ENCODE measurements at regions not wholly inside any gene's neighbourhood (a gene's known extent, or its start where the extent isn't known, plus 50 kb on each side); places are given as distances from the start of the nearest gene placed in this dataset.

- Mint-ChIP-seq H3K4me3 (no peak overlapping the region), H3K36me3 (no peaks in the 10 kb centered on the region), H3K27ac (no peak overlapping the region), H3K9me3 (no peaks in the 10 kb centered on the region), H3K27me3 (peaks cover 0 to 9% (median 2%) of the 10 kb centered on the region in 5 donors), H3K4me1 (peaks cover 0 to 10% (median 6%) of the 10 kb centered on the region in 4 donors)
- ATAC-seq (no peak), DNase-seq (no peak)
- POLR2A ChIA-PET = no interaction called here
These were observed 240.3 kb downstream of the GATA3 start for GRCh38 chr10:8294779-8295178.

- peaks cover 0 to 9% (median 2%) of the 10 kb centered on the region in 5 donors for H3K27me3 Mint-ChIP-seq
These were observed 240.8 kb downstream of the GATA3 start for GRCh38 chr10:8295311-8295710.

GRCh38 chr10:8296090-8296733 is 241.7 kb downstream of the GATA3 start:
- H3K27ac Mint-ChIP-seq = peak overlapping the region in 1 of 10 donors; percentile 48
- DNase-seq (no peak), ATAC-seq (no peak)
- H3K4me1 Mint-ChIP-seq = peaks cover 0 to 6% (median 5%) of the 10 kb centered on the region in 4 donors
- H3K4me3 Mint-ChIP-seq = no peak overlapping the region
- H3K36me3 Mint-ChIP-seq = no peaks in the 10 kb centered on the region
- POLR2A ChIA-PET = no interaction called here
- H3K27me3 Mint-ChIP-seq = peaks cover 0 to 9% (median 0%) of the 10 kb centered on the region in 5 donors
- no peaks in the 10 kb centered on the region for H3K9me3 Mint-ChIP-seq

More at GRCh38 chr10:8295311-8295710, 240.8 kb downstream of the GATA3 start:
- DNase-seq = no peak
- Mint-ChIP-seq H3K4me3 (no peak overlapping the region), H3K9me3 (no peaks in the 10 kb centered on the region), H3K4me1 (peaks cover 0 to 10% (median 6%) of the 10 kb centered on the region in 4 donors), H3K36me3 (no peaks in the 10 kb centered on the region), H3K27ac (peak overlapping the region in 1 of 10 donors; percentile 17)
- no peak for ATAC-seq
- POLR2A ChIA-PET = no interaction called here

DNA sequence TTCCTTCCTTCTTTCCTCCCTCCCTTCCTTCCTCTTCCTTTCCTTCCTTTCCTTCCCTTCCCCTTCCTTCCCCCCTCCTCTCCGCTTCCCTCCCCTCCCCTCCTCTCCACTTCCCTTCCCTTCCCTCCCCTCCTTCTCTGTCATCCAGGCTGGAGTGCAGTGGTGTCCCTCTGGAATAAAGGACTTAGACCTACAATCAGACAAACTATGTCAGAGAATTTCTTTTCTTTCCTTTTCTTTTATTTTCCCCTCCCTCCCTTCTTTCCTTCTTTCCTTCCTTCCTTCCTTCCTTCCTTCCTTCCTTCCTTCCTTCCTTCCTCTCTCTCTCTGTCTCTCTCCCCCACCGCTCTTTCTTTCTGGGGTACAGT is 242.2 kb downstream of the GATA3 start:
- Mint-ChIP-seq H3K36me3 (no peaks in the 10 kb centered on the region), H3K4me1 (peaks cover 0 to 6% (median 5%) of the 10 kb centered on the region in 4 donors), H3K4me3 (no peak overlapping the region), H3K27me3 (peaks cover 0 to 9% (median 0%) of the 10 kb centered on the region in 5 donors), H3K9me3 (no peaks in the 10 kb centered on the region), H3K27ac (peak overlapping the region in 2 of 10 donors; percentile 32 to 48)
- ATAC-seq (no peak), DNase-seq (no peak)
- POLR2A ChIA-PET = no interaction called here

- DNase-seq = no peak
- peaks cover 0 to 9% (median 0%) of the 10 kb centered on the region in 5 donors for H3K27me3 Mint-ChIP-seq
- H3K36me3 Mint-ChIP-seq = no peaks in the 10 kb centered on the region
- no peak overlapping the region for H3K4me3 Mint-ChIP-seq
- POLR2A ChIA-PET = interaction anchor here (0.6 kb wide), 1 partner anchor 138 kb away, joined by 4 read pairs; no protein-coding TSS in a partner anchor
- H3K9me3 Mint-ChIP-seq = no peaks in the 10 kb centered on the region
- peak overlapping the region in 3 of 10 donors; percentile 32 to 90 (median 48) for H3K27ac Mint-ChIP-seq
- H3K4me1 Mint-ChIP-seq = peaks cover 0 to 6% (median 5%) of the 10 kb centered on the region in 4 donors
- no peak for ATAC-seq
These were observed 242.6 kb downstream of the GATA3 start for GRCh38 chr10:8297107-8297506.

DNA sequence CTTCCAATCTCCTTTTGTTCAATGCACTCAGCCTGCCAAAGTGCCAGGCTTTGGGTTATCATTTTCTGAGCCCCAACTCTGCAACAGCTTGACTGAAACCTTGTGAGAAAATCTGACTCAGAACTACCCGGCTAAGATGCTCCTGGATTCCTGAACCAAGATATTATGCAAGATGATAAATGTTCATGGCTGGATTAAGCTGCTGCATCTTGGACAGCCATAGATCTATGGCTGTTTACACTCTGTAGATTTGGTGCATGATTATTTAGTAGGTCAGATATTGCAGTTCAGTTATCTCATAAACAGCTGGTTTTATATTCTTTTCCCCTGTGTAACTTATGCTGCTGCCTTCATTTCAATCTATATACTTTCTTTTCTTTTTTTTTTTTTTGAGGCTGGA is 243.5 kb downstream of the GATA3 start:
- no peak overlapping the region for H3K4me3 Mint-ChIP-seq
- H3K4me1 Mint-ChIP-seq = peaks cover 0 to 6% (median 5%) of the 10 kb centered on the region in 4 donors
- no peak overlapping the region for H3K27ac Mint-ChIP-seq
- DNase-seq = no peak
- no peak for ATAC-seq
- H3K36me3 Mint-ChIP-seq = no peaks in the 10 kb centered on the region
- H3K27me3 Mint-ChIP-seq = peaks cover 0 to 9% (median 0%) of the 10 kb centered on the region in 5 donors
- POLR2A ChIA-PET = interaction anchor here (0.6 to 0.7 kb wide), 2 partner anchors 127 to 139 kb away, joined by 3 to 4 read pairs; no protein-coding TSS in a partner anchor
- H3K9me3 Mint-ChIP-seq = no peaks in the 10 kb centered on the region

GRCh38 chr10:8298896-8299570 is 244.5 kb downstream of the GATA3 start:
- DNase-seq (no peak), ATAC-seq (no peak)
- peaks cover 0 to 6% (median 5%) of the 10 kb centered on the region in 4 donors for H3K4me1 Mint-ChIP-seq
- H3K27ac Mint-ChIP-seq = peak overlapping the region in 1 of 10 donors; percentile 35
- POLR2A ChIA-PET = interaction anchor here (0.7 kb wide), 1 partner anchor 126 kb away, joined by 3 read pairs; no protein-coding TSS in a partner anchor
- H3K9me3 Mint-ChIP-seq = no peaks in the 10 kb centered on the region
- H3K36me3 Mint-ChIP-seq = no peaks in the 10 kb centered on the region
- H3K27me3 Mint-ChIP-seq = peaks cover 0 to 9% (median 0%) of the 10 kb centered on the region in 5 donors
- H3K4me3 Mint-ChIP-seq = no peak overlapping the region

GRCh38 chr10:8300925-8301324 is 246.4 kb downstream of the GATA3 start:
- Mint-ChIP-seq H3K4me1 (peaks cover 0 to 9% (median 2%) of the 10 kb centered on the region in 4 donors), H3K36me3 (no peaks in the 10 kb centered on the region), H3K9me3 (no peaks in the 10 kb centered on the region), H3K27ac (no peak overlapping the region), H3K4me3 (no peak overlapping the region), H3K27me3 (peaks cover 0 to 16% (median 6%) of the 10 kb centered on the region in 5 donors)
- no peak for DNase-seq
- POLR2A ChIA-PET = no interaction called here
- no peak for ATAC-seq

- POLR2A ChIA-PET = no interaction called here
- peaks cover 0 to 9% (median 2%) of the 10 kb centered on the region in 4 donors for H3K4me1 Mint-ChIP-seq
- H3K27ac Mint-ChIP-seq = no peak overlapping the region
- no peaks in the 10 kb centered on the region for H3K36me3 Mint-ChIP-seq
- no peak overlapping the region for H3K4me3 Mint-ChIP-seq
- peaks cover 0 to 18% (median 6%) of the 10 kb centered on the region in 5 donors for H3K27me3 Mint-ChIP-seq
- DNase-seq (no peak), ATAC-seq (no peak)
- no peaks in the 10 kb centered on the region for H3K9me3 Mint-ChIP-seq
These were observed 246.8 kb downstream of the GATA3 start for GRCh38 chr10:8301333-8301732.

DNA sequence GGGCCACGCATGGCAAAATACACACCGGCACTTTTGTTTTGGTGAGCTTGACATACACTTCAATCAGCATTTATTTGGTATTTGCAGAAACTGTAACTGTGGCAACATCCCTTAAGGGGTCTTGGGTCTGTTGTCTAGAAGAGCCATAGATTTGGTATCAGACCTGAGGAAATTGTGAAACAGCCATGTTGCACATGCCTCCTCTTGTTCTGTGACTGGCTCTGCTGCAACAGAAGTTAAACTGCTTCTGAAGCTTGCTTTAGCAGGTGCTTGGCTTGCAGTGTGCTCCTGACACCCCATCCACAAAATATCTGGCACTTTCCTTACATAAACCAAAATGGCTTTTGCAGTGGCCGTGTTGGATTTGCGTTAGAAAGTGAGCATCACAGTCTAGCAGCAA is 247.3 kb downstream of the GATA3 start:
- H3K9me3 Mint-ChIP-seq = no peaks in the 10 kb centered on the region
- peaks cover 0 to 9% (median 2%) of the 10 kb centered on the region in 4 donors for H3K4me1 Mint-ChIP-seq
- ATAC-seq (no peak), DNase-seq (no peak)
- POLR2A ChIA-PET = no interaction called here
- no peak overlapping the region for H3K27ac Mint-ChIP-seq
- no peak overlapping the region for H3K4me3 Mint-ChIP-seq
- H3K27me3 Mint-ChIP-seq = peaks cover 0 to 18% (median 6%) of the 10 kb centered on the region in 5 donors
- H3K36me3 Mint-ChIP-seq = no peaks in the 10 kb centered on the region

- H3K4me1 Mint-ChIP-seq = peaks cover 0 to 4% (median 0%) of the 10 kb centered on the region in 4 donors
- no peaks in the 10 kb centered on the region for H3K36me3 Mint-ChIP-seq
- DNase-seq (no peak), ATAC-seq (no peak)
- peaks cover 0 to 12% (median 6%) of the 10 kb centered on the region in 5 donors for H3K27me3 Mint-ChIP-seq
- POLR2A ChIA-PET = no interaction called here
- H3K4me3 Mint-ChIP-seq = no peak overlapping the region
- H3K27ac Mint-ChIP-seq = peak overlapping the region in 2 of 10 donors; percentile 41 to 71
- H3K9me3 Mint-ChIP-seq = no peaks in the 10 kb centered on the region
These were observed 248.1 kb downstream of the GATA3 start for GRCh38 chr10:8302565-8302964.

GRCh38 chr10:8304861-8305260 is 250.4 kb downstream of the GATA3 start:
- no peak overlapping the region for H3K4me3 Mint-ChIP-seq
- peaks cover 0 to 11% (median 6%) of the 10 kb centered on the region in 5 donors for H3K27me3 Mint-ChIP-seq
- POLR2A ChIA-PET = no interaction called here
- no peaks in the 10 kb centered on the region for H3K9me3 Mint-ChIP-seq
- no peaks in the 10 kb centered on the region for H3K36me3 Mint-ChIP-seq
- no peak overlapping the region for H3K27ac Mint-ChIP-seq
- peaks cover 0 to 4% (median 0%) of the 10 kb centered on the region in 4 donors for H3K4me1 Mint-ChIP-seq
- DNase-seq (no peak), ATAC-seq (no peak)

All from naive thymus-derived CD8-positive, alpha-beta T cell (primary cell).